ENCODE measurements at regions not wholly inside any gene's neighbourhood (a gene's known extent, or its start where the extent isn't known, plus 50 kb on each side); places are given as distances from the start of the nearest gene placed in this dataset.
"Not testable (repeated sequence)": the region's sequence is repeated elsewhere in the genome, so short reads cannot be mapped to it uniquely, and the experiment has no call there.

DNA sequence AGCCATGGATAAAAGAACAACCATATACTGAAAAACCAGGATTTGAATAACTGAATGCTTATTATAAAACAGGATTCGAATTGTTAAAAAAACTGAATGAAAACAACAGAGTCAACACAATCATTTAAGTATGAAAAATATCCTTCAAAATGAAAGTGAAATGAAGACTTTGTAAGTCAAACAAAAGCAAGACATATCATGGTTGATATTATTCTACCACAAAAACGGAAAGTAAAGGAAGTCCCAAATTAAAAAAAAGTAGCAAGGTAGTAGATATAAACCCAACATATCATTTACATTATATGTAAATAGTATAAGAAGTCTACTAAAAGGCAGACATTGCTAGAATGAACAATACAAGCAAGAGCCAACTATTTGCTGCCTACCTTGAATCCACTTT is 63.1 kb upstream of the POTEC start:
- DNase-seq, result not testable (repeated sequence)

DNA sequence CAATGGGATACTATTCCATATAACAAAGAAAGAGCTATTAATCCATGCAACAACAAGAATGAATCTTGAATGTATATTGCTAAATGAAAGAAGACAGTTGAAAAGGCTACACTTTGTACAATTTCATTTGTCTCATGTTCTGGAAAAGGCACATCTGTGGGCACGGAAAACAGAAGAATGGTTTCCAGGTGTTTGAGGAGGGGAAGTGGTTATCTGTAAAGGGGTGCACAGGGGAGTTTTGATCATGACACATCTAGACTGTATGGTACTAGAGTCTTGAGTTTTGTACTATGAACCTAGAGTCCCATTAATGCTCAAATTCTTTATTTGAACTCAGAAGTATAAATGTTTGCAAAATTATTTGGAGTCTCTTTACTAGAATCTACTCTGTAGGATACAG is 64.0 kb upstream of the POTEC start:
- DNase-seq, result not testable (repeated sequence)

- DNase-seq, result not testable (repeated sequence)
Measured at GRCh38 chr18:14612422-14612821, 69.0 kb upstream of the POTEC start.

GRCh38 chr18:14614485-14614884 is 71.1 kb upstream of the POTEC start:
- not testable (repeated sequence) for DNase-seq

- not testable (repeated sequence) for DNase-seq
Measured at GRCh38 chr18:14627336-14627735, 83.9 kb upstream of the POTEC start.

- not testable (repeated sequence) for DNase-seq
Measured at GRCh38 chr18:14628323-14628978, 85.1 kb upstream of the POTEC start.

- not testable (repeated sequence) for DNase-seq
Measured at GRCh38 chr18:14628979-14629325, 85.6 kb upstream of the POTEC start.

DNA sequence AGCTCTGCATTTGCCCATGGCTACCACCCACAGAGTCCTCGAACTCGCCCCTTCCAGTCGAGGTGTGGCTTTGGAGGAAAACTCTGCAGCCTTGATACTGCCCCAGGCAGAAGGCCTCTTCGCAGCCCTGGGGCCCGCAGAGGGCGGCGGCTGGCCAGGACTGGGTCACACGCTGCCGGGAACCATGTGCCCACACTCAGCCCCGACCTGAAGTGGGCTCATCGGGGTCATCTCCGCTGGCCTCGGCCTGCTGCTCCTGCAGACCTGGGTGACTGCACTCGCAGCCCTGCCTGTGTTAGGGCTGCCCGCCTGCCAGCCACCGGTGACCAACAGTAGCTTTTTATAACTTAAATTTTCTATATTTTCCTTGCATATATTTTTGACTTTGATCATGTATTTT is 89.6 kb upstream of the POTEC start:
- not testable (repeated sequence) for DNase-seq

GRCh38 chr18:14638008-14638407 is 94.6 kb upstream of the POTEC start:
- DNase-seq, result not testable (repeated sequence)

DNA sequence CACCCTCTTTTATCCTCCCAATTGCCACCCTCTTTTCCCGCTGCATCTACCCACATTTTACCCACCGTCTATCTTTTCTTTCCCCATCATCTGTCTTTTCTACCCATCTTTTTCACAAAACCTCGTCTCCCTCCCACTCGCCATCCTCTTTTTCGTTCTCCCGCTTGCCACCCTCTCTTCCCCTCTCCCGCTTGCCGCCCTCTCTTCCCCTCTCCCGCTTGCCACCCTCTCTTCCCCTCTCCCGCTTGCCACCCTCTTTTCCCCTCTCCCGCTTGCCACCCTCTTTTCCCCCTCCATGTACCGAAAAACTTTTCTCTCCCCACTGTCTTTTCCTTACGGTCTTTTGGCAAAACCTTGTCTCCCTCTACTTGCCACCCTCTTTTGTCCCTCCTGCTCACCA is 97.7 kb upstream of the POTEC start:
- not testable (repeated sequence) for DNase-seq

DNA sequence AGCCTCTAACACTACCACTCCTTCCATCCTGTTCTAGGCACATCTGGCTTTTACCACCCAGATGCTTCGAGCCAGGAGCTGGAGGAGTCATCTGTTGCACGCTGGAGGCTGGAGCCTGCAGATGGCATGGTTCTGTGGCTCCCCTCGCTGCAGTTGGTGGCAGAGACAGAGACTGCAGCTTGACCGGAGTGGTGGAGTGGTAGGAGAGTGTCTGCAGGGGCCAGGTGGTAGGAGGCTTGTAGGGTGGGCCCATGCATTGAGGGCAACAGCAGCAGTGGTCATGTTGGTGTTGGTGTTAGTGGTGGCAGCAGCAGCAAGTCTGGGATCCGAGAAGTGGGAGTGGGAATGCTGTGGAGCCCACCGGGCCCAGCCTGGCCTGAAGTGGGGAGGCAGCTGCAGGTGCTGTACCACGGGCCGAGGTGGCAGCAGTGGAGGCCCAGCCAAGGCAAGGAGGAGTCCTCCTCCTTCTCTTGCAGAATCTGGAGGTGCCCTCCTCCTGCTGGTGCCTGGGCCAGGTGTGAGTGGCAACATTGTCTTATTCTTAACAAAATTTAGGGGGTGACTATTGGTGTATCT is 100.4 kb upstream of the POTEC start:
- DNase-seq, result not testable (repeated sequence)

DNA sequence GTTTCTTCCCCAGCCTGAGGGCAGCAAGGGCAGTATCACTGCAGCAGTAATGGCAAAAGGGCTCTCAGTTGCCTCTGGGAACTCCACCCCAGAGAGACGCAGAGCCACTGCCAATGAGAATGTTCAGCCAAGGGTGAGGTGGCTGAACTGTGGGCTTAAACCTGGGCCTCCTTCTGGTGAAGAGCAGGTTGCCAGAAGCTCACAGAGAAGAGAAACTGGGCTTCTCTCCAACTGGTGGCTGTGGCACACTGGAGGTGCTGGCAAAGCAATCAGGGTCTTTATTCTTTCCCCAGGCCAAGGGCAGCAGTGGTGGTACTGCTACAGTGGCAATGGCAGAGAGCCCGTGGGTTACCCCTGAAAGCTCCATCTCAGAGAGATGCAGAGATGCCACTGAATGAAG is 54.9 kb upstream of the ANKRD30B start:
- not testable (repeated sequence) for DNase-seq

- DNase-seq, result not testable (repeated sequence)
Measured at GRCh38 chr18:14693882-14694281, 54.1 kb upstream of the ANKRD30B start.

- peak; percentile 37 for DNase-seq
Measured at GRCh38 chr18:14698006-14698405, 50.0 kb upstream of the ANKRD30B start.
